Adrenal gland (tissue), 9 donors: ENCODE measurements at regions not wholly inside any gene's neighbourhood (a gene's known extent, or its start where the extent isn't known, plus 50 kb on each side); places are given as distances from the start of the nearest gene placed in this dataset.

Experiments
- DNase-seq, 7 donors: peaks; one replicate each; pipeline ENCODE4 v3.0.0-alpha.2; 2019 to 2020
- H3K27ac ChIP-seq, 5 donors: fragments of 200-600 bp; sonication (generic) in 4 of 5; 1 replicate in 3 of 5; 2 replicates in 2 of 5; pipeline versions ENCODE4 v1.5.1 to v1.8.0; 2016 to 2020; ENCODE audit warnings: mild to moderate bottlenecking in 1 of 5
- H3K27me3 ChIP-seq: fragments of 200-600 bp; 2 replicates; pipeline ENCODE4 v1.8.0; 2021
- H3K36me3 ChIP-seq, 2 donors: fragments of 200-600 bp; replicated peaks in 1 of 2; 1 replicate in 1 of 2; 2 replicates in 1 of 2; pipeline versions ENCODE4 v1.5.1 to v1.8.0; 2018 to 2022
- H3K4me1 ChIP-seq, 2 donors: fragments of 200-600 bp; replicated peaks in 1 of 2; 1 replicate in 1 of 2; 2 replicates in 1 of 2; pipeline versions ENCODE4 v1.5.1 to v1.8.0; 2018 to 2021
- H3K4me3 ChIP-seq, 4 donors: fragments of 200-600 bp; sonication (generic) in 3 of 4; one replicate each; pipeline ENCODE4 v1.5.1; 2016 to 2018
- H3K9me3 ChIP-seq, 3 donors: fragments of 200-600 bp; sonication (generic) in 1 of 3; replicated peaks in 1 of 3; 1 replicate in 2 of 3; 2 replicates in 1 of 3; pipeline versions ENCODE4 v1.5.1 to v1.8.0; 2016 to 2021
- POLR2A ChIP-seq, 2 donors: fragments of 450-650 bp; IDR thresholded peaks; one replicate each; pipeline ENCODE4 v1.6.1; 2017; ENCODE audit warnings: antibody characterized with exemption in 2 of 2, mild to moderate bottlenecking in 2 of 2, moderate library complexity in 1 of 2
- WGBS, 4 donors: extraction: QIAGEN DNeasy Blood & Tissue Kit in 2 of 4; methylation state at CpG; one replicate each; pipeline versions ENCODE4 v1.1.5 to v1.1.7; 2013 to 2017; 5-methylcytosine and 5-hydroxymethylcytosine counted together
- intact Hi-C, 2 donors: fragments of 100-400 bp; cut with DNase I; formaldehyde crosslinking; loops; one replicate each; pipeline versions ENCODE4 v1.14.1 to v1.15.0; 2022 to 2023
- TF ChIP-seq, protein P1 (sequence below), 6 experiments: fragments of 450-650 bp in 4 of 6; fragments of 200-600 bp in 2 of 6; sonication (generic) in 1 of 6; IDR thresholded peaks; 1 replicate in 5 of 6; 2 replicates in 1 of 6; pipeline versions ENCODE4 v1.5.1 to v1.8.0; 2016 to 2021; ENCODE audit warnings: antibody characterized with exemption in 6 of 6, mild to moderate bottlenecking in 2 of 6, moderate library complexity in 1 of 6
- donor health status: healthy with polysubstance abuse.
- donor health status: Bipolar disorder and iron deficiency.
- donor health status: DM: yes; HTN: yes; CAD: no.
- donor health status: DM: no; HTN: no; CAD: no.
- donor health status: DM: no; HTN: no; CAD: no.

DNA sequence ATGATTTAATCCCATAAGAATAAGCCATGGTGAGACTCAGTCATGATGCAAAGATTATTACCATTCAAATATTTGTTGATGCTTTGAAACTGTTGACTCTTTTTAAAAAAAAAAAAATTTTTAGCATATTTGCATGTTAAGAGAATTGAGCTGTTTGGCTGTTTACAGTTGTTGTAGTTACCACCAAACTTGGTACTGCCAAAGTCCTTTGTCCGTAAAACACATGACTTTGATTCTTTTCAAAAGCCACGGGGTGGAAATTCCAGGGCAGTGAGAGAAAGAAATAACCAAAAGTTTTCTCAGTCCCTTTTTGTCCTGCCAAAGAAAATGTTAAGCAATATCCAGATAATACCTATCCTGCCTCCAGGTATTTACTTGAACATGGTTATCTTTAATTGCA, 474.8 kb downstream of the METTL4 start:
- H3K4me1 ChIP-seq, result no peaks in the 10 kb centered on the region
- H3K9me3 ChIP-seq, result no peaks in the 10 kb centered on the region
- no peaks in the 10 kb centered on the region for H3K36me3 ChIP-seq
- no peaks in the 10 kb centered on the region for H3K27me3 ChIP-seq
- DNase-seq, result no peak
- TF ChIP-seq, protein P1, sequence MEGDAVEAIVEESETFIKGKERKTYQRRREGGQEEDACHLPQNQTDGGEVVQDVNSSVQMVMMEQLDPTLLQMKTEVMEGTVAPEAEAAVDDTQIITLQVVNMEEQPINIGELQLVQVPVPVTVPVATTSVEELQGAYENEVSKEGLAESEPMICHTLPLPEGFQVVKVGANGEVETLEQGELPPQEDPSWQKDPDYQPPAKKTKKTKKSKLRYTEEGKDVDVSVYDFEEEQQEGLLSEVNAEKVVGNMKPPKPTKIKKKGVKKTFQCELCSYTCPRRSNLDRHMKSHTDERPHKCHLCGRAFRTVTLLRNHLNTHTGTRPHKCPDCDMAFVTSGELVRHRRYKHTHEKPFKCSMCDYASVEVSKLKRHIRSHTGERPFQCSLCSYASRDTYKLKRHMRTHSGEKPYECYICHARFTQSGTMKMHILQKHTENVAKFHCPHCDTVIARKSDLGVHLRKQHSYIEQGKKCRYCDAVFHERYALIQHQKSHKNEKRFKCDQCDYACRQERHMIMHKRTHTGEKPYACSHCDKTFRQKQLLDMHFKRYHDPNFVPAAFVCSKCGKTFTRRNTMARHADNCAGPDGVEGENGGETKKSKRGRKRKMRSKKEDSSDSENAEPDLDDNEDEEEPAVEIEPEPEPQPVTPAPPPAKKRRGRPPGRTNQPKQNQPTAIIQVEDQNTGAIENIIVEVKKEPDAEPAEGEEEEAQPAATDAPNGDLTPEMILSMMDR (IDR thresholded peaks at IDR 0.05), result no peak
- TF ChIP-seq POLR2A (IDR thresholded peaks at IDR 0.05), result no peak
- intact Hi-C loops, result no loop called here
- whole genome bisulfite sequencing, 4 donors, result 73 to 82% (median 79%) methylated on average over 2 of the region's 2 CpGs
- H3K4me3 ChIP-seq, result no peak overlapping the region
- no peak overlapping the region for H3K27ac ChIP-seq

DNA sequence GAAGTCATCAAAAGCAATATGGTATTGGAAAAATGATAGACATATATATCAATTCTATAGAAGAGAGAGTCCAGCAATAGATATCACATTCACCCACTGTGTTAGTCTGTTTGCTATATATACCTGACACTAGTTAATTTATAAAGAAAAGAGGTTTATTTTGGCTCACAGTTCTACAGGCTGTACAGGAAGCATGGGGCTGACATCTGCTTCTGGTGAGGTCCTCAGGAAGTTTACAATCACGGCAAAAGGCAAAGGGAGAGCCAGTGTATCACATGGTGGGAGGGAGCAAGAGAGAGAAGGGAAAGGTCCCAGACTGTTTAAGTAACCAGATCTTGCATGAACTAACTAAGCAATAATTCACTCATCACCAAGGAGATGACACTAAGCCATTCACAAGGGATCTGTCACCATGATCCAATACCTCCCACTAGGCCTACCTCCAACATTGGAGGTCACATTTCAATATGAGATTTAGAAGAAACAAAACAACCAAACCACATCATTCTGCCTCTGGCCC, 470.6 kb downstream of the METTL4 start:
- TF ChIP-seq, protein P1 (IDR thresholded peaks at IDR 0.05), result no peak
- TF ChIP-seq POLR2A (IDR thresholded peaks at IDR 0.05), result no peak

DNA sequence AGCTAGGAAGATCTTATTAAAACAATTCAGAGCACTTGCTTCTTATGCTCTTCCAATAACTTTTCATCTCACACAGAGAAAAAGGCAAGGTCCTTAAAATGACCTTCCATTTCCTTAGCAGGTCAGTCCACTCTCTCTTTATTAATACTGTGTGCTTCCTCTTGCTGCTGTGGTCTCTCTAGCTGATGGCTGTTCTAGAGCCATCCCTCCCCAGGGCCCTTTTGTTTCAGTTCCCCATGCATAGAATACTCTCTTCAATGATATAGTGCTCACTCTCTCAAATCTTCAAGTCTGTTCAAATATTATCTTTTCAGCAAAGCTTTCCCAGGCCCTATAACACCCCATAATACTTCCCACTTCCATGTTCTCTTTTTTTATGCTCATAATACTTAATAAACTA, 469.3 kb downstream of the METTL4 start:
- H3K9me3 ChIP-seq, result no peaks in the 10 kb centered on the region
- H3K36me3 ChIP-seq, result no peaks in the 10 kb centered on the region
- TF ChIP-seq POLR2A (IDR thresholded peaks at IDR 0.05), result no peak
- TF ChIP-seq, protein P1 (IDR thresholded peaks at IDR 0.05), result no peak
- intact Hi-C loops, result loop anchor here (10.0 kb wide), 2 partner anchors 433 to 443 kb away; no protein-coding TSS in a partner anchor
- H3K27me3 ChIP-seq, result no peaks in the 10 kb centered on the region
- no peak overlapping the region for H3K27ac ChIP-seq
- H3K4me1 ChIP-seq, result no peaks in the 10 kb centered on the region
- DNase-seq, result no peak
- H3K4me3 ChIP-seq, result no peak overlapping the region

More for the DNA sequence above, 470.6 kb downstream of the METTL4 start:
- Histone ChIP-seq H3K9me3 (no peaks in the 10 kb centered on the region), H3K4me1 (no peaks in the 10 kb centered on the region), H3K4me3 (no peak overlapping the region), H3K27ac (no peak overlapping the region), H3K27me3 (no peaks in the 10 kb centered on the region), H3K36me3 (no peaks in the 10 kb centered on the region)
- 40 to 58% (median 51%) methylated on average over 1 of the region's 1 CpG for WGBS, 4 donors
- intact Hi-C loops, result loop anchor here (10.0 kb wide), 2 partner anchors 434 to 444 kb away; no protein-coding TSS in a partner anchor
- no peak for DNase-seq

DNA sequence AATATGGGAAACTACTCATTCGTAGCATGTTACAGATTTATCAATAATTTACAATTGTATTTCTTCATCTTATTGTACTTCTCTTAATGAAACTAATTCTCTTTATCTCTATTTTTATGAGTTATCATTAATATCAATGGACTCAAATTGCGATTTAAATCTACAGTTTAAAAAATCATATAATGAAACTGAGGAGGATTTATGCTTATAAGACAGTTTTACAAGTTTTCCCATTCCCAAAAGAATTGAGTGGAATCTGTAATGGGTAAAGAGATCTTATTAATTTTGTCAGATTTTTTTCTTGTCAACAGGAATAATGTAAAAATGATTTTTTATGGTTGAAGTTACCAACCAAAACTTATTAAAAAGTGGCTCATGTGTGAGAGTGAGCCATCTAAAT, 468.0 kb downstream of the METTL4 start:
- Histone ChIP-seq H3K4me3 (no peak overlapping the region), H3K27me3 (no peaks in the 10 kb centered on the region), H3K9me3 (no peaks in the 10 kb centered on the region), H3K4me1 (no peaks in the 10 kb centered on the region), H3K36me3 (no peaks in the 10 kb centered on the region), H3K27ac (no peak overlapping the region)
- TF ChIP-seq, protein P1 (IDR thresholded peaks at IDR 0.05), result no peak
- no peak for TF ChIP-seq POLR2A (IDR thresholded peaks at IDR 0.05)
- no peak for DNase-seq
- 61 to 74% (median 66%) methylated on average over 2 of the region's 2 CpGs for WGBS, 4 donors
- intact Hi-C loops, result loop anchor here (10.0 kb wide), 2 partner anchors 432 to 442 kb away; no protein-coding TSS in a partner anchor
